Fibroblast of skin of back (primary cell): ENCODE measurements at regions not wholly inside any gene's neighbourhood (a gene's known extent, or its start where the extent isn't known, plus 50 kb on each side); places are given as distances from the start of the nearest gene placed in this dataset.
"Not testable (repeated sequence)": the region's sequence is repeated elsewhere in the genome, so short reads cannot be mapped to it uniquely, and the experiment has no call there.

ENCODE experiments used
- DNase-seq: peaks from one replicate; pipeline ENCODE4 v3.0.0-alpha.2; 2013

DNA sequence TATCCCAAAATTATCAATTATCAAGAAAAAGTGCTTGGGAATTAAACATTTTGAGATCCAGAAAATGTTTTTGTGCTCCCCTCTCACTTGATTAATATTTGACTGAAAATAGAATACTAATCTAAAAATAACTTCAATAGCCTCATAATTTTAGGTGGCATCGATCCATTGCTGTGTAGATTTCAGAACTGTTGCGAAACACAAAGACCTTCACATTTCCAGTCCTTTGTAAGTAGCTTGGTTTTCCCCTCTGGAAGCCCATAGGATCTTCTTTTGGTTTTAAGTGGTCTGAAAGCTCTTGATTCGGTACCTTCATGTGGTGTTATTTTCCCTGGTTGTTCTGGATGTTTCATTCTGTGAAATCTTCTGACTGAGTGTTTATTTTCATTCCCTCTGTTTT is 176.5 kb downstream of the NUFIP1 start:
- no peak for DNase-seq

DNA sequence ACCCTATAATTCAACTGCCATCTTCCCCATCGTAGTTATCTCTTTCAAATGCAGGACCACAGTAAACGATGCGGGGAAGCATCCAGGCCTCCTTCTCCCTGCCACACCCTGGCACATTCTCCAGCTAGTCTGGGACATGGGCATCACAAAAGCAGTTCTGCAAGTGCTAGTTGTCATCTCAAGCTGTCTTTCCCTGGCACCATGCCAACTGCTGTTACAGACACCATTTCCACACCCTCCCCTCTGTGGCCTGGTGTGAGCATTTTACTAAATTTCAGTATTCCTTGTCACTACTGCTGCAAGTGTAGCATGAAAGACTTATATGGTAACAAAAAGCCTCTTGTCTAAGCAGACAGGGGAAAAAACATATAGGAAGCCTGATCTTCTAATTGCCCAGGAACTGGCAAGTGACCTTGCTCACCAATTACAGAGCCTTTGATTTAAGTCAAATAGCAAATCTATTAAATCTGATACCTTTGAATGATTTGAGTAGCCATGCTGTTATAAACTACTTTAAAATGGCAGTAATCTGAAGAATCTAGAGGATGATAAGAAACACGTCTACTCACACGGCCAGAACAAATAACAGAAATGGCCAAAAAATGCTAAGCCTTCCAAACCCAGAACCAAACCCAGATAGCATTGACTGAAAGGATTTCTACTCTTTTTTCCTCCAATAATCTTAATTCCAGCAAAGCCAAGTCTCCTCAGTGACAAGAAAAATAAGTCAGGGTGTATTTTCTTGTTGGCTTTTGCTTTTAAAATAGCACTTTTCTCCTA is 179.0 kb downstream of the NUFIP1 start:
- DNase-seq = peak; percentile 53

GRCh38 chr13:44809190-44809589 is 180.1 kb downstream of the NUFIP1 start:
- no peak for DNase-seq

- no peak for DNase-seq
These were observed 181.1 kb downstream of the NUFIP1 start for GRCh38 chr13:44808185-44808584.

- no peak for DNase-seq
These were observed 181.7 kb downstream of the NUFIP1 start for GRCh38 chr13:44807449-44808034.

- no peak for DNase-seq
These were observed 182.4 kb downstream of the NUFIP1 start for GRCh38 chr13:44806826-44807225.

- no peak for DNase-seq
These were observed 183.7 kb downstream of the NUFIP1 start for GRCh38 chr13:44805585-44805984.

DNA sequence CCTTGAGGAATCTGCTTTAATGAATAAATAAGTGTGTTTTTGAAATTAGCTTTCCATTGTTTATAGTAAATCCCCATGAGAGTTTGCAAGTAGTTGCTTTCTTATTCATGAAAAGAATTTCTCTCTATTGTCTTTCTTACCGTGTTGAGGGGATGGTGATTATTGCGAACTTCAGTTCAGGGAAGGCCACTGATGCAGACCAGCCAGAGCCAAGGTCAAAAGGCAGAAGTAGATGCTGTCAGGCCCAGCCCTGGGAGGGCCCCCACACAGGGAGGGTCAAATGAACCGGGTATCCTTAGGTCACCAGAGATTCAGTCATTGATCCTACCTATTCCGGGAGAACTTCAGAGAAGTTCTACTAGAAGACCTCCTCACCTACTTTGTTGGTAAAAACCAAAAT is 185.9 kb downstream of the NUFIP1 start:
- no peak for DNase-seq

GRCh38 chr13:44802491-44802890 is 186.8 kb downstream of the NUFIP1 start:
- DNase-seq = no peak

DNA sequence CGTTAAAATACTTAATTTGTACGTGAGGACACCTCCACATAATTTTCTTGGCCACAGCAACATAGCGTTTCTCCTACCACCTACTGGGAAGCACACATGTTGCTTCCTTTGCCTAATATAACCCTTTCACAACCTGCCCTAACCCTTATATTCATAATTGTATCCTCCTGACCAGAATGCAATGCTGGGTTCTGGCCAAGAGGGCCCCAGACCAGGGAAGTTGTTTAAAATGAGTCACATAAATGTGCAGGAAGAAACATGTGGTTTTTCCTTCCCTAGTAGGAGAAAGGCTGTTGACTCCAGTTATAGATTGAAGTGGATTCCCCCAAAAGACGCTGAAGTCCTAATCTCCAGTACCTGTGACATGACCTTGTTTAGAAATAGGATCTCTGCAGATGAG is 187.3 kb downstream of the NUFIP1 start:
- peak; percentile 72 for DNase-seq

- no peak for DNase-seq
These were observed 188.6 kb downstream of the NUFIP1 start for GRCh38 chr13:44800626-44801025.

DNA sequence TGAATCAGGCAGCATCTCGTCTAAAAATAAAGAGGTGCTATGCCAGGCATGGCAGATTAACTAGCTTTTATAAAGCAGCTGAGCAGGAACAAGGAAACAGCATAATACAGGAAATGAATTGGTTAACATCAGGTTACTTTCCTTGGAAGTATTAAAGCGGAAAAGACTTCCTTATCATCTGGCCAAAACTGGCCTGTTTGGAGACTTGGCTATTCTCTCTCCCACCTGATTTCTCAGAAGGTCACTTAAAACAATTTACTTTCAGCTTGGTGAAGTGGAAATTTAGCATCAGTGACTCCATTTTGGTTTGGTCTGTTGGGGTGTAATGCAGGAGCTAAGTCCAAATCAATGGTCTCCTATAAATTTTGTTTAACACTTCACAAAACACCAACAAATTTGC is 191.6 kb downstream of the NUFIP1 start:
- DNase-seq = no peak

DNA sequence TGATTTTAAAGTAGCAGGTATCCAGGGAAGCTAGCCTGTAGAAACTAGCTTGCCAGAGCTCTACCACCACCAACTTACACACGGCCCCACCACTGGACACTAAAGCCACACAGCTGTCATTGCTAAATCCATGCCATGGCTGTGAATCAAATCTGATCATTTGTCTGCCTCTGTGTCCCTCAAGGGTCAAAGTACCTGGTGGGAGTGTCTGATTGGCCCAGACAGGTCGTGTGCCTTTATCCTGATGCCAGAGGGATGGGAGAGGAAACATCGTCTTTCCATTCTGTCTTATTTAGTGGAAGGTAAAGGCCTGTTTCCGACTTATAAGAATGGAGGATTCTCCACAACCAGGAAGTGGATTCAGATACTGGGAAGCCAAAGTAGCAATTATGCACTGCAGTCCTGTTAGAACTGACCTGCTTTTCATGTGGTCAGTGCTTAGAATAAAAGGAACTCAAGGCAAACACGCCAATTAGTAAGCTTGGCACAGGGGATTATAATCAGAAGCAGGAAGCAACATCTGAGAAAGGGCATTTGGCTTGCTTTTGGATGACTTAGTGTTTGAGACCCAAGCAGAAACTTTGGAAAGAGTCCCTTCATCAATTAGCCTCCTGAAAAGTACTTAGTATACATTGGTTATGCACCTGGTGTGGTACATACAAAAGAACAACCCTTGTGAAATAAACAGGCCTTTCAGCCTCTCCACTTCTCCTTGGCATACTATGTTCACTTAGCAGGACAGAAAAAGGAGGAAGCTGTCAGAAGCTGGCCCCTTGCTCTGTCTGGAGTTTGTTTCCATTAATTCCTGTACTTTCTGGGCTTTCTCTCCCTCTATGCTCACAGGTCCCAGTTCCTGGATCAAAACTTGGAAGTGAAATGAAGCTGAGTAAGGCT is 192.4 kb downstream of the NUFIP1 start:
- DNase-seq = no peak

- not testable (repeated sequence) for DNase-seq
These were observed 193.2 kb downstream of the NUFIP1 start for GRCh38 chr13:44796039-44796438.

- no peak for DNase-seq
These were observed 194.1 kb downstream of the NUFIP1 start for GRCh38 chr13:44795176-44795575.

DNA sequence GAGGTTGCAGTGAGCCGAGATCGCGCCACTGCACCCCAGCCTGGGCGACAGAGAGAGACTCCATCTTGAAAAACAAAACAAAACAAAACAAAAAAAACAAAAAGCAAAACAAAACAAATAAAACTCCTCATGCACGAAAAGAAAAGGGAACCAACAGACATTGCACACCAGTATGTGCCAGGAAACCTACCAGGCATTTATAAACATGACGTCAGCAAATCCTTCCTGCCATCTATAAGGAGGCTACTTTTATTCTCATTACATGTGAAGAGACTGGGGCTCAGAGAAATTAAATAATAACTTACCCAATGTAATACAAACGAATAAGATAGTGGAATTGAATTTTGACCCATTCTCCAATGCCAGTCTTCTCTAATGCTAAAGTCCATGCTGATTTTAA is 197.2 kb downstream of the NUFIP1 start:
- DNase-seq = no peak

DNA sequence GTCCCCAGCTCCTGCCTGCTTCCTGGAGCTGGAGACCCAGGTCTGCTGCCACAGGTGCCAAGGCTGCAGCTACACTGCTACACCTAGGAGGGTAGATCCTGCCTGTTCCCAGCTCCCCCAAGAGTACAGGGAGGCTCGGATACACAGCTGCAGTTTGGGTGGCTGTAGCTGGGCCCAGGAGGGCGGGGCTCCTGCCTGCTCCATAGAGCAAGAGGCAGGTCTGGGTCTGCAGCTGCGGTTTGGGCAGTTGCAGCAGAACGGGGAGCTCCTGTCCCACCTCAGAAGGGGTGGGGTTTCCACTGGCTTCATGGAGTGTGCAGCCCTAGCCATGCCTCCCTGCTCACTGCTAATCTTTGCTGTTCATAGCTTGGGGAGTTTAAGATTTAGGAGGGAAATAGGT is 199.0 kb downstream of the NUFIP1 start:
- DNase-seq = no peak

DNA sequence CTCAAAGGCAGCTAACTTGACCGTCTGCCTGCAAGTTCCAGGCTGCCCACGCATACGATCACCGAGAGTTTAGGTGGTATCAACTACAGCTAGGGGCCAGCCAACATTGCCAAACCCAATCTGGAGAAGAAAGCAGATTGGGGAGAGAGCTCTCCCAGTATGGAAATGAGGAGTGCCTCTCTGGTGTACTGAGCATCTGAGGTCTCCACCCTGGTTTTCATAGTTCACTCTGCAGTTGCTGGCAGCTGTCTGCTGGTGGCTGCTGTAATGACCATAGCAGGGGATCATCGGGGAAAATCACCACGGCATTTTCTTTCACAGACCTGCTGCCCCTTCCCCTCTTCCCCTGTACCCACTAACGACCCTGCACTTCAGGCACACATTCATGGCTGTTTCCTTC is 201.7 kb downstream of the NUFIP1 start:
- no peak for DNase-seq

DNA sequence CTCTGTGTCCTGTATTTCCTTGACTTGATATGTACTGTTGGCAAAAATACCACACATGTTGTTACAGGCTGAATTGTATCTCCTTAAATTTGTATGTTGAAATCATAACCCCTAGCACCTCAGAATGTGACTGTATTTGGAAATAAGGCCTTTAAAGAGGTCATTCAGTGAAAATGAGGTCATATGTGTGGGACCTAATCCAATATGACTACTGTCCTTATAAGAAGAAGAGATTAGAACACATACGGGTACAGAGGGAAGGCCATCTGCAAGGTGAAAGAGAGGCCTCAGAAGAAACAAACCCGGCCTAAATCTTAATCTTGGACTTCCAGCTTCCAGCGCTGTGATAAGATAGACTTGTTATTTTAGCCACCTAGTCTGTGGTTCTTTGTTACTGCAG is 202.5 kb downstream of the NUFIP1 start:
- no peak for DNase-seq

- no peak for DNase-seq
These were observed 203.9 kb downstream of the NUFIP1 start for GRCh38 chr13:44785401-44785800.

DNA sequence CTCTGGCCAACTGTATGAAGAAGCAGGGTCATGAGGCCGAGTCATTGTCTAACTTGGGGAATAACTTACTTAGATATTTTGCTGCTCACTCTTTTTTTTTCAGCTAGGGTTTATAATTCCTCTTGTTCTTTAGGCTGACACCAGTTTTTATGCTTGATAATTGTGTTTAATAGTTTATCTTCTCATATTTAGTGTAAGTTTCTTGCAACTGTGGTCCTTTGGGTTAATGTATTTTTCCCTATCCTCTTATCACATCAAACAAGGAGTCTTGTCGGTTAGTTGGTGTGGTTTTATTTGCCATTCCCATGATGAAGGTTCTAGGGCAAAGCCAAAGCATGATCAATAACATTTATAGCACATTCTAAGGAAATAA is 204.6 kb downstream of the NUFIP1 start:
- no peak for DNase-seq

DNA sequence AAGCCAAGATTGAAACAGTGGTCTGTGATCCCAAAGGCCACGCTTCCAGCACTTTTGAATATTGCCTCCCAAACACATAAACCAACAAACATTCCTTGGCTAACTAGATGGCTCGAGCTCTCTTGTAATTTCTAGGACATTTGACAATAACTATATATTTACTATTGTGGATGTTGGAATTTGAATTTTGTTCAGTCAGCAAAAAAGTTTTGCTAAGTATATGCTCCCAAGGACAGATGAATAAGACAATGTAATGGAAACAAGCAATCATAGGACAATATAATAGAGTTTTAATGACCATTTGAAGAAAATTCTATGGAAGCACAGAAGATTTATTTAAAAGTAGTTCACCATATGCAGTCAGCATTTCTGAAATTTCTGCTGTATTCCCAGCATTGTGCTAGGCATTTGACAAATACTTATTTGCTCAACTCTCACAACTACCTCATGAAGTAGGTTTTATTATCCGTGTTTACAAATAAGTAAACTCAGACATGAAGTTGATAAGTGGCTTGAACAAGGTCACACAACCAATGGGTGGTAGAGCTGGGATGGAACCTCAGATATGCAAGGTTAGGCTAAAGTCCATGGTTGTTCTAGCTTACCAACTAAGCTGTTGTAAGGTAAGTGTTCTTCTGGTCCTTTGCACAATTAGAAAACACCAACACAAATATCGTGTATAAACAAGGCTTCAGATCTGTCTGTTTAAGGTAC is 205.1 kb downstream of the NUFIP1 start:
- DNase-seq = no peak
